SK-N-DZ (cell line): ENCODE measurements at regions not wholly inside any gene's neighbourhood (a gene's known extent, or its start where the extent isn't known, plus 50 kb on each side); places are given as distances from the start of the nearest gene placed in this dataset.

Experiments
- DNase-seq: peaks from one replicate; pipeline ENCODE4 v3.0.0-alpha.2; 2015; ENCODE audit warnings: low spot score

DNA sequence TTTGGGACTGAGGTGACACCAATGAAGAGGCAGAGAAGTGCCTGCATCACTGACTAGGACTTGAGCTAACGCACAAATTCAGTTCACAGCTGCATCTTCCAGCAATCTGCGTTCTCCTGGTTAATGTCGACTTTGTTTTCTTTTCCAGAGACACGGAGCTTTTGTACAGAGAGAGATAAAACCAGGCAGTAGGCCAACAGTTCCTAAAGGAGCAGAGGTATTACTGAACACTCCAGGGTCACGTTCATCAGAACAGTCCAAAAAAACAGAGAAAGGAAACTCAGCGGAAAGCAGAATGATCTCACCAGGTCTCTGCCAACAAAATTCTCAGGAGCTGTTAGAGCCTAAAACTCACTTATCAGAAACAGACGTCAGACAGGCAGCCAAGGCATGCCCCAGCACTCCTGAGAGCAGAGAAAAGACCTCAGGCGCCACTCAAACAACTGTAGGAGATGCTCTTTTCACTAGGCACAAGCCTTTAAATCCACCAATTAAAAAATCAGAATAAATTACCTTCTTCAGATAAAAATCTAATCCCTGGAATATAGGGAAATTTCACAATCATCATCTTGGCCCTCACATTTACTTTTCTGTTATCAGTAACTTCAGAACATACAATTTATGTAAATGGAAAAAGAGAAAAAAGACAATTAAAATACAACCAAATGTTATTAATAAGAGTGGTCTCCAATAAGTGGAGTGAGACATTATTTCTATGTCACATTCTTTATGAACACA lies 95.9 kb upstream of the SPTBN1 start:
- peak; percentile 63 for DNase-seq

DNA sequence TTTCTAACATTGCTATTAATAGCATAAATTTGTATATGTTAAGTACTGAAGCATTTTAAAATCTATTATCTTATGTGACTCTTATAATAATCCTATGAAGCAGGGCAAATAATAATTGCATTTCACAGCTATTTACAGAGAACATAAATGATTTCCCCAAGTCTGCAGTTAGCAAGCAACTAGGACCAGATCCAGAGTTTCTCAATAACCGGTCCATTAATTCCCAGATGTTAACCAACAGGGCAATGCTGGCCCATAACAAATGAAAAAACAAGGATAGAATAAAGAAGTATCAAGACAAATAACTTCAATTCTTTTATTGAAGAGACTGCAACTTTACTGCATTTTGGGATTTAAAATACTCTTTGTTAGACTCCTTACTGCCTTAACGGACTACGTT lies 91.7 kb upstream of the SPTBN1 start:
- no peak for DNase-seq

DNA sequence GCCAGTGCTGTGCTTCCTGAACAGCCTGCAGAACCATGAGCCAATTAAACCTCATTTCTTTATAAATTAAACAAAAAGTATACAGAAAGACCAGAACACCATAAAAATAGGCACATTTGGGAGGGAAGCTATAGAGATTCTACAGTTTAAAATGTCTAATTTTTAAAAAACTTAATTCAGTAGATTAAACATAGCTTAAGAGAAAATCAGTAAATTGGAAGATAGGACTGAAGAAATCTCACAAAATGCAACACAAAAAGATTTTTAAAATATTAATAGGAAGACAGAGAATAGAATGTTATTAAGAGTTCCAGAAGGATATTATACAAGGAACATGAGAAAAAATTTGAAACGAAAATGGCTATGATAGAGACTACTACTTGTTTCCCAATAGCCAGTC lies 90.5 kb upstream of the SPTBN1 start:
- no peak for DNase-seq

DNA sequence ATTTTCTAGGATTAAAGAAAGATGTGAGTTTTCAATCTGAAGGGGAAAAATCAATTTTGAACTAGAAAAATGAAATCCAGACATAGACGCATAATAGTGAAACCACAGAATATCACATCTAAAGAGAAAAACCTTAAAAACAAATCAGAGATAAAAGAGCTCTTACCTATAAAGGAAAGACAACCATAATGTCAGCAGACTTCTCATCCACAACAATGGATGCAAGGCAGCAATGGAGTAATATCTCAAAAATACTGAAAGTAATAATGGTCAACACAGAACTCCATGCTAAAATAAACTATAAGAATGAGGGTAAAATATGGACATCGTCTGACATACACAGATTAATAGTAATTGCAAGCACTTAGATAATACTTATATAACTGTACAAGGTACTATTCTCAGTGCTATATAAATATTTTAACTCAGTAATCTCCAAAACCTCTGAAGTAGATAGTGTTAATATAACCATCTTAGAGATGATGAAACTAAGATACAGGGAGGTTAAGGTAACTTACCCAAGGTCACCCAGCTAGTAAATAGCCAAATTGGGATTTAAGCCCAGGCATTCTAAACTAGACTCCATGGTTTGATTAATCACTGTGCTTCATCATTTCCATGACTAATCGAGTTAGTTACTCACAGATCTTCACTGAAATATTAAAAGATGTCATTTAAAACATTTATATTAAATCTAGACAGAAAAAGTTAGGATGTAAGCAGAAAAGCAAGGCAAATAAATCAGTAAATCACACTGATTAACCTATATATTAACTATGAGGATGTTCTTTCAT lies 89.4 kb upstream of the SPTBN1 start:
- no peak for DNase-seq

DNA sequence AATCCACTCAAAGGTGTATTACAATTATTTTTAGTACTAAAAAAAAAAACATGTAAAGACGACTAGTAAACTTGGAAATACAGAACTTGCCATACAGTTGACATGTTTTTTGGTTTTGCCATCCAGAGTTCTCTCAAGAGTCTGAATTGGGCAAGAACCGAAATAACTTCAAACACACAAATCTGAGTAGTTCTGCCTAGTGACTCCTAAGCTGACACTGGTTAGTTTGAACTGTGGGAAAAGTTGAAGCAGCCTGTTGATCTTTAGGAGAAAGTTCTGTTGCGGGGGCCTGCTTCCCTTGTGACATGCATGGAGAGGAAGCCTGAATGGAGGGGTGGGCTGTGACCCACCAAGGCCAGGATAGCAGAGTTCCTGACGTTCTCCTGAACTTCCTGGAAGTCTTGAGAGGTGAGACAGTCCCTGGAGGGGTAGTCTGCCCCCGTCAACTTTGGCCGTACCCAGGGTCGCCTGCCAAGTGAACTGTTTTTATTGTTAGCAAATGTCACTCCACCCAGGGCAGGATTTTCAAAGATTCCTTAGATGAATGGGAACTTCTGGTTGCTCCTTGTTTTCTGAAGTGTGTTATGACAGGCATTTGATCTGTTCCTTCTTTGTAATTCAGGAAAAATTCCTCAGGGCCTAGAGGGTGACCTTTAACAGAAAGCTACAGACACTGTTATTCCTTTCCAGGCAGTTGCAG lies 85.6 kb upstream of the SPTBN1 start:
- DNase-seq, result no peak

DNA sequence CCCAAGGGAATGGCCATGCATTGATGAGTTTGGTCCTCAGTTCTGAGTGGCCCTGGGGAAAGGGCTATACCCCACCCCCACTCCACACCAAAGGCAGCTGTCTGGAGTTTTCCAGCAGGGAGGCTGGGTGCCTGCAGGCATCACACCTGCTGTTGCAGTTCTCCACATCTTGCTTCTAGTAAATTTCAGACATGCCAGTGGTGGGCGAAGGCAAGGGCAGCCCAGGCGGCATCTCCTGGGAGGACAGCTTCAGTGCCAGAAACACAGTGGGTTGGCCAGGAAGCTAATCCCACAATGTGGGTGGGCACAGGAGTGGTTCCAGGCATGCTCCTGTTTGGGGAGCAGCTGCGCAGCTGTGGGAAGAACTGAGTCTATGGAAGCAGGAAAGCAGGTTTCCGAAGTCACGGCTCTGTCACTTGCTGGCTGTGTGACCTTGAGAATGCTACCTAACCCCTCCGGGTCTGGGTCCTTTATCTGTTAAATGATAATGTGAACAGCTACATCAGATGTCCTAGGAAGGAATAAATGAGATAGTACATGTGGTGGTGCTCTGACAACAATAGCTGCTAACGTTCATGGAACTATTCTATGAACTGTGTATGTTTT lies 84.6 kb upstream of the SPTBN1 start:
- DNase-seq, result peak; percentile 41

DNA sequence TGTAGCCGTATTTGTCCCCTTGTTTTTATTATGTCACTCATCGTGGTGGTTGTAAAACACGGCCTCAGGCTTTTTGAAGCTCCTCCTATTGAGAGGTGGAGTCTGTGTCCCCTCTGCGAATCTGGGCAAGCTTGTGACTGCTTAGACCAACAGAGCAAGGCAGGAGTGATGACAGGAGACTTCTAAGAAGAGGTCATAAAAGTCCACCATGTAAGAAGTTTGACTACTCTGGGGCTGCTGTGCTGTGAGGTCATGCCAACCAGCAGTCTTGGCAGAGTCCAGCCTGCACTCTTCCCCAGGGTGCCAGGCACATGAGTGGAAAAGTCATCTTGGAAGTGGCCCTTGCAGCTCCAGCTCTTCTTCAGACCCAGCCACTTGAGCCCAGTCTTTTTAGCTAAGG lies 83.8 kb upstream of the SPTBN1 start:
- no peak for DNase-seq

DNA sequence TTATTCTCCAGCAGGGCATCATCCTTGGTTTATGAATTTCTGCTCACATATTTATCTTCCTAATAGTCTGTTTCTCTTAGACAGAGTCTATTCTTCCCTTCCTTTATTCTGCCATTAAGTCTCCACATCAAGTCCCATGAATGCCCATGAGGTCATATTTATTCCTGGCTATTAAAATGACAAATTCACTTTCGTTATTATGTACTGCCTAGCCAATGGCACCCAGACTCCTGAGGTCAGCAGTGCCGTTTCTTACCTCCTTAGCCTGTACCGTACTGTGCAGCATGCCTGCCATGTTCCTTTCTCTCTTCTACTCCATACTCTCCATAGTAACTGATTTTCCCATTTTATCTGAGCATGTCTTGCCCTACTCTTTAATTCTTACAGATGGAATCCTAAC lies 82.3 kb upstream of the SPTBN1 start:
- no peak for DNase-seq

DNA sequence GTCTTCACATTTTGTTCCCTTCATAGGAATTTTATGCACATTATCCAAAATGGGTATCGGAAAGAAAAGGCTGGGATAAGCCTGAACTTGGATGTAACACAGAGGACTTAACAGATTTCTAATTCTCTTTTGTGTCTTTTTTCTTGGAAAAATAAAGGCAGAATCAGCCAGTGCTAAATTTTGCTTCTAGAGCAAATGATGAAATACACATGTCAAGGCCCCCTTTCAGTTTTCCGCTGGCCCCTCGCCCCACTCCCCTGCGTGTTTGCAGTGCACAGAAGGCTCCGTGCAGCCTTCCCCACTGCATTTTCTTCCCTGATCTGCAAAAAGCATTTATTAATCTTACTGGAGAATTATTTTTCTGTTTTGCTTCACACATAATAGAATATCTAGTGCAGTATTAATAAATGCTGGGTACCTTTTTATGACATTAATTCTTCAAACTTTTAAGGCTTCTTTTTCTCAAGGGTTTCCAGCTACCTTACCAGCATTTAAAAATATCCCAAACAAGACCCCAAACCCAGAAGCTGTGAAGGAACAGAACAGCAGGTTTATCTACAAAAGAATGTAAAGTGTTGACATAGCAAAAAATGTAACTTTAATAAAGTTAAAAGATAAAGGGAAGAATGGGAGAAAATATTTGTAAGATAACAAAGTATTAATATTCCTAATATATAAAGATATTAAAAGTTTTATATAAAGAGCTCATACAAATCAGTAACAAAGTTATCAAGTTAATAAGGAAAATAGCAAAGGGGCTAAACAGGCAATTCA lies 81.3 kb upstream of the SPTBN1 start:
- DNase-seq, result no peak

DNA sequence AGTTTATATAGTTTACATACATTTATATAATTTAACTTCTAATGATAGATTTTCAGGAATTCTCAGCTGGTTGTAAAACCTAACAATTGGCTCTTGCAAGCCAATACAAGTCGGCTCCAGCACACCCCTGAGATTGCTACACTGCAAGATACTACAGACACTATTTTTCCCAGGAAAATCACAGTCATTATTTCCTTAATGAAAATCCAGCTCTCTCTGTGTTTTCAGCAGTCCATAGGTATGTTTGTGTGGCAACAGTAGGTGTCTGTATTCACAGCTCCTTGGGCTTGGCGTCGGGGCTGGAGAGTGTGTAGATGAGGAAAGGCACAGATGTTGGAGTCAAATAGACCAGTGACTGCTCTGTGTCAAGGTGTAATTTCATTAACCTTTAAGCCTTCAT lies 78.7 kb upstream of the SPTBN1 start:
- no peak for DNase-seq

DNA sequence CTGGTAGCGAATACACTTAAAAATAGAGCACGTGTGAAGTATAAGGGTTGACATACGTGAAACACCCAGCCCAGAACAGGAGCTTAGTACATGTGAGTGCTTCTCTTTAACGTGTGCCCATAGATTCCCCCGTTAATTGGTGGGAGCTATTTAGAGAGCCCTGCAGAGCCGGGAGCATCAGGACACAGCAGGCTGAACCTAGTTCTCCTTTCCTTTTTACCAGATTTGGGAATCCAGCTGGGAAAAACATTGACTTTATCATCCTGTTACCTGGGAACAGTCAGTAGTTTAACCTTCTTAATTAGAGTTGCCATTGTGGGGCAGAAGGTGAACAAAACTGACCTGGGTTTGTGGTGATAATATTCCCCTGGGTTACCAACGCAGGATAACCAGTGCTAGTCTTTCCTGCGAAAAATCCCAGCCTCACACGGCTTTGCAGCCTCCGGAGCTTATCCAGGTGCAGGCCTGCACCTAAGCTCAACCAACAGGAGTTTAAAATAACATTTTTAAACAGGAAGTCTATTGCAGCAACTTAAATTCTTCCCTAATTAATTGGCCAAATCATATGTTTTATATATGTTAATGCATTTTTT lies 78.1 kb upstream of the SPTBN1 start:
- DNase-seq, result no peak

DNA sequence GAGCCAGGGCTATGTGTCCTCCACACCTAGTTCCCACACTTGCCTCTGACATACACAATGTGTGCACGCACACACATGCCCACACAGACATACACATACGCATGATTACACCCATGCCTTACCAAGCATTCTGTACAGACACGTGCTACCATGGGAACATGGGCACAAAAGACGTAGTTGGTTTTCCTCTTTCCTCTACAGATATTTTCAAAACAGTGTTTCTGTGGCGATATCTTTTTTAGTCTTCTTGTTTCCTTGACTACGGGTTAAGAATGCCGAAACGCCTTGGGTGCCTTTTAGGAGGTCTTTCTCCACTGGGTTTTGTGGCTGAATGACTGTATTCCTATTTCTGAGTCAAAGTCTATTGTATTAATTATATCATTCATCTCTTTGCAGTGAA lies 75.5 kb upstream of the SPTBN1 start:
- DNase-seq, result no peak

DNA sequence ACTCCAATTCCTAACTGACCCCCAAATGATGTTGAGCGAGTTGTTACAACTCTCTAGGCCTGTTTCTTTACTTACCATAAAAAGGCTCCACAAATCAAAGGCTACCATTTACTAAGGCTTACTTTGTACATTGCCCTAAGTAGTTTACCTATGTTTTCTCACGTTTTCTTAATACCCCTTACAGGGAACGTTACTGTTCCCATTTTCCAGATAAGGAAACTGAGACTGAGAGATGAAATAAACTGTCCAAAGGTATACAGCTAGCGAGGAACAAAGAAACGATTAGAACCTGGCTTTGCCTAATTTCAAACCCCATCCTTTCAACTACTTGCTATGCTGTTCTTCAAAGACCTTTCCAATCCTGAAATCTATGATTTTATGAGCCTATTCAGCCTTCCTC lies 74.8 kb upstream of the SPTBN1 start:
- DNase-seq, result no peak

DNA sequence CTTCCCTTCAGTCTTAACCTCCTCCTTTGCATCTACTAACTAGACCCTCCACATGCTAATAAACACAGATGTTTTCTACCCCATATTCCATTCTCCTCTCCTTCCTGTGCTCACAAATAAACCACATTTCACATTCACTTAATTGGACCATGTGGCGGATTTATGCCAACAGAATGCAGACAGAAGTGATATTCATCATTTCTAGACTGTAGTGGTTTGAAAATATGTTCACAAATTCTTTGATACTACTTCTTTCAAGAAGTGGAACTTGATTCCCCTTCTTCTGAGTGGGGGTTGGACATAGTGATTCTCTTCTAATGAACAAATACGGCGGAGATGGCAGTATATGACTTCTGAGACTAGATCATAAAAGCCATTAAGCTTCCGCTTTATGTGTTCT lies 73.5 kb upstream of the SPTBN1 start:
- DNase-seq, result no peak

DNA sequence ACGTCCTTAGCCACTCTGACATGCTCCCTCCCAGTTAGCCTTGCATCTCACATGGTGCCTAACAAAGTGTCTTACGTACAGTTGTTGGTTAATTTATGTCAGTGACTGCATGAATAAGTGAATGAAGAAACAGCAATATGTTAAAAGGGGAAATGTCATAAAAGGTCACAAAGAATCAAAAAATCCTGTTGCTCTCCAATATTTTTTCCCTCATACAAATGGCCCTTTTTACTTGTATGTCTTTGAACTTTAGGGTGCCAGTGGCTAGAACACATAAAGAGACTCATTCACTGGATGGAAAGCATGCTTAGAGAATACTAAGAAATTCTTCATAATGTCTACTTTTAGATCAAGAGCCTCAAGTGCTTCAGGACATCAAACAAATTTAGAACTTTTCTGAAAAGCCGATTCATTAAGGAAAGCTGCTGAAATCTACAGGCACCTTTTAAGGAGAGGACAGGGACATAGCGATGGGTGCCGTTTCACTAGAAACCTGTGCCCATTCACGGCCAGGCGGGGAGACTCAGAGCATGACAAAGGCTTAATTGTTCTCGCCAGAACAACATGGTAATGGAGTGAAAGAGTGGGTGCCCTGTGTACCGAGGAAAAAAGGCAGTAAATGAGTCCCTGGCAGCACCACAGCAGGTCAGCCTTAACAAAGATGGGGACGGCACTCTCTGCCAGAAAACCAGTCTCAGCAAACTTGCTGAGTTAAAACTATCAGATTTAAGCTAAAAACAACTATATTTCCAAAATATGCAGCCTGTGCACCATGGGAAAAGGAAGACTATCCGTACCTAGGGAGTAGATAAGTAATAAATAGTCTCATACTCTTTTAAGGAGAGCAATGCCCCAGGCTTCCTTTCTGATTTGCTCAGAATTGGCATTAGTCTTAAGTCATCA lies 71.6 kb upstream of the SPTBN1 start:
- no peak for DNase-seq

DNA sequence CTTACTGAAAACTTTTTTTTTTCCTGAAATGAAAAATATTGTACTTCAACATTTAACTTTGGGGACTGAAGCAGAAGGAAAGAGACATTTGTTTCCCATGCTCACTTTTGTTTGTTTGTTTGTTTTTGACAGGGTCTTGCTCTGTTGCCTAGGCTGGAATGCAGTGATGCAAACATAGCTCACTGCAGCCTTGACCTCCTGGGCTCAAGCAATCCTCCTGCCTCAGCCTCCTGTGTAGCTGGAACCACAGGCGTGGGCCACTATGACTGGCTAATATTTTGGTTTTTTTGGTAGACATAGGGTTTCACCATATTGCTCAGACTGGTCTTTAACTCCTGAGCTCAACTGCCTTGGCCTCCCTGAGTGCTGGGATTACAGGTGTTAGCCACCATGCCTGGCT lies 70.9 kb upstream of the SPTBN1 start:
- no peak for DNase-seq

DNA sequence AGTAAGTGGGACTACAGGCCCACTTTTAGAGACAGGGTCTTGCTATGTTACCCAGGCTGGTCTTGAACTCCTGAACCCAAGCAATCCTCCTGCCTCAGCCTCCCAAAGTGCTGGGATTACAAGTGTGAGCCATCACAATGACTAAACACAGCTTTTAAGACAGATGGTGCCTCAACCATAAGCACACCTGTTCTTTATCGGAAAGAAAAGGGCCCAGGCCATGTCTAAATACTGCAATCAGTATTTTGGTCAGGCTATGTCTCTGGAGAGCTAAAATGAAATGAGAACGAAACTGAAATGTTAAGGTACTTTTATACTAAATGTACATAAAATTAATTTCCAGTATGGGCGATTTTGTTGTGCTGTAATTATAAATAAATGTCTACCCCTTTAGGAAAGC lies 69.5 kb upstream of the SPTBN1 start:
- DNase-seq, result no peak

DNA sequence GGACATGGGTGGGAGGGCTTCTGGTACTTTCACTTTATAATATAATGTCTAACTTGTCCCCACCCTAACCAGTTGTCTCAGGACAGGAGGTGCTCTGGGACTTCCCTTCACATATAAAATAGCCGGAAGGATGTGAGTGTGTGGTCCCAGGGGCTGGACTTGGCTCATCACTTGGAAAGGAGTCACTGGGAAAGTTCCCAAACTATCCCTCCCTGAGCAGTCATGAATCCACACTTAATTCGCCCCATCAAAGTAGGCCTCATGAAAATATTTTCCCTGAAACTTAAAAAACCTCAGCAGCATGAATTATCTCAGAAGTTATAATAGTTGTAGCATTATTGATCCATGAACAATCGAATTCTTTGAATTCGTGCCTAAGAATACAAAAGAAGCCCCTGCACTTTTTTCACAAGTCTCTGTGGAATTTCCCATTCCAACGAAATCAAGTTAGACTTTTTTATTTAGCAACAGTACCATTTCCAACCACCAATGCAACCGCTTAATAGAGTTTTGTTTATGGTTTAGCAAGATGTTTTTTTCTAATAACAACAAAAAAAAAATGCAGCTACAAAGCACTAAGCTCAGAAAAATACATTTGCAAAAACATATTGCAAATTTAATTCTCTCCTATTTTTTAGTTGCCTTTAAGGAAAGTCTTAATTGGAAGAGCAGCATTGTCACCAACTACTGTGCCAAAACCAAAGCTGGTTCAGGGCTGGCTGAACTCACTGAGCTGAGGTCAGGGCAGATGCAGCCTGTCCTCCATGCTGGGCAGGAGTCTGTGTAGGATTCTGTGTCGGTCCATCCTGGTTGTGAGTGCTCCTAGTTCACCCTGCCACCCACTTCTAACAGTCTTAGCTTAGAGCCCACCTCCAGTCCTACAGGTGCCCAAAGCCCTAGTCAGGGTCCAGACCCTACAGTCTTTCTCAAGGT lies 68.8 kb upstream of the SPTBN1 start:
- no peak for DNase-seq

DNA sequence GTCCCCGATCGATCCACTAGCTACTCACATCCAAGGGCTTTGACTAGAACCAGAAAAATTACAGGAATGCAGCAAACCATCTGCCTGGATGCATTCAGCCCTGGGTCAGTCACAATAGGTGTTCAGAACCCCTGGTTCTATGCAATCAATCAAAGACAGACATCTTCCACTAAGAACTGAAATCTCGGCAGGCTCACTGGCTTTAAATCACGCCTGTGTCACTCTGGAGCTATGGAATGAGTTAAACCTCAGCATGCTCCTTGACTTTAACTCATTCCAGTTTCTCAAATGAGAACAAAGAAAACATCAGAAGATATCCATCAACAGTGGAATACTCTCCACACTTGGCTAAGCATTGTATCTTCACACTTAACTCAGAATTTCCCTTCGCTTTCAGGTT lies 68.1 kb upstream of the SPTBN1 start:
- DNase-seq, result no peak
